HCT116 (cell line): ENCODE measurements at regions not wholly inside any gene's neighbourhood (a gene's known extent, or its start where the extent isn't known, plus 50 kb on each side); places are given as distances from the start of the nearest gene placed in this dataset.

Experiments used
- ATAC-seq: fragments of 200-7000 bp; cut with Tn5 transposase; 2 replicates; pipeline ENCODE4 v1.9.1; 2020; ENCODE audit warnings: mild to moderate bottlenecking, moderate library complexity
- BruUV-seq: library from RNA; stranded (reverse); fragments of 400-500 nt; replicated peaks from 2 replicates; lab custom pipeline; 2021; lab: Mats Ljungman, UMichigan
- CTCF ChIA-PET: fragments of 300-600 bp; sonication (Branson Sonifier 250); formaldehyde crosslinking; loops from one replicate; lab custom pipeline; 2021; ENCODE audit warnings: antibody characterized with exemption; lab: Charles Lee
- POLR2A ChIA-PET: fragments of 300-600, 350-600 bp; sonication (Branson Sonifier 250); formaldehyde crosslinking; loops from one replicate; lab custom pipeline; 2021; ENCODE audit warnings: antibody characterized with exemption; lab: Charles Lee
- RAD21 ChIA-PET, 2 experiments: fragments of 300-600 bp; sonication (Branson Sonifier 250); formaldehyde crosslinking; loops; one replicate each; lab custom pipeline; 2023; ENCODE audit warnings: low total read pairs in 2 of 2; ENCODE audit not compliant: uncharacterized antibody in 2 of 2, unreplicated experiment in 2 of 2, low non-redundant PET in 1 of 2; lab: Charles Lee
- DNase-seq: peaks from one replicate; pipeline ENCODE4 v3.0.0-alpha.2; 2010; ENCODE audit warnings: low read depth, low spot score
- H2AFZ ChIP-seq: fragments of 200-600 bp; shearing (Covaris generic), sonication (generic); 2 replicates; pipeline ENCODE4 v1.6.1; 2017; ENCODE audit warnings: low read depth, mixed run types, mixed read lengths, antibody characterized with exemption, low read length; ENCODE audit not compliant: poor library complexity, severe bottlenecking
- H3K27ac ChIP-seq: 2 replicates; pipeline ENCODE4 v1.5.1; 2012; ENCODE audit warnings: low read depth, low read length
- H3K27me3 ChIP-seq: fragments of 200-600 bp; sonication (generic); 2 replicates; pipeline ENCODE4 v1.6.1; 2016; ENCODE audit warnings: mixed run types, low read length, mixed read lengths; ENCODE audit not compliant: insufficient read depth
- H3K36me3 ChIP-seq, 2 experiments: fragments of 200-500 bp in 1 of 2; fragments of 200-600 bp in 1 of 2; sonication (Bioruptor generic) in 1 of 2; sonication (generic) in 1 of 2; 2 replicates each; pipeline versions ENCODE4 v1.5.1 to v1.6.1; 2014 to 2016; ENCODE audit warnings: low read length in 2 of 2, inconsistent platforms in 1 of 2, mixed read lengths in 1 of 2, mixed run types in 1 of 2; ENCODE audit not compliant: insufficient read depth in 2 of 2, control insufficient read depth in 1 of 2
- H3K4me1 ChIP-seq, 2 experiments: fragments of 200-600 bp in 1 of 2; sonication (generic) in 1 of 2; 2 replicates each; pipeline versions ENCODE4 v1.5.1 to v1.6.1; 2012 to 2017; ENCODE audit warnings: low read length in 2 of 2, inconsistent platforms in 1 of 2, mild to moderate bottlenecking in 1 of 2, mixed read lengths in 1 of 2, mixed run types in 1 of 2, moderate library complexity in 1 of 2; ENCODE audit not compliant: insufficient read depth in 2 of 2, control insufficient read depth in 1 of 2
- H3K4me2 ChIP-seq: fragments of 200-600 bp; sonication (generic); 2 replicates; pipeline ENCODE4 v1.6.1; 2017; ENCODE audit warnings: mixed run types, low read length, mixed read lengths
- H3K4me3 ChIP-seq, 2 experiments: fragments of 200-600 bp in 1 of 2; sonication (generic) in 1 of 2; replicated peaks in 1 of 2; 2 replicates each; pipeline ENCODE4 v1.5.1; 2011 to 2016; ENCODE audit warnings: low read length in 2 of 2, control low read depth in 1 of 2, low read depth in 1 of 2, mild to moderate bottlenecking in 1 of 2, mixed read lengths in 1 of 2, mixed run types in 1 of 2
- H3K79me2 ChIP-seq: fragments of 200-600 bp; sonication (generic); 2 replicates; pipeline ENCODE4 v1.6.1; 2017; ENCODE audit warnings: mild to moderate bottlenecking, mixed run types, low read length, moderate library complexity, mixed read lengths; ENCODE audit not compliant: insufficient read depth
- H3K9ac ChIP-seq: fragments of 200-600 bp; sonication (generic); 2 replicates; pipeline ENCODE4 v1.6.1; 2016; ENCODE audit warnings: low read length, mixed read lengths
- H3K9me2 ChIP-seq: fragments of 200-600 bp; sonication (generic), shearing (Covaris generic); 2 replicates; pipeline ENCODE4 v1.6.1; 2017; ENCODE audit warnings: mixed run types, mild to moderate bottlenecking, moderate library complexity; ENCODE audit not compliant: insufficient read depth
- H3K9me3 ChIP-seq, 2 experiments: fragments of 200-500 bp in 1 of 2; fragments of 200-600 bp in 1 of 2; sonication (Bioruptor generic) in 1 of 2; sonication (generic) in 1 of 2; 2 replicates each; pipeline ENCODE4 v1.6.1; 2014 to 2017; ENCODE audit warnings: low read length in 2 of 2, mixed read lengths in 2 of 2, inconsistent platforms in 1 of 2, low read depth in 1 of 2, mild to moderate bottlenecking in 1 of 2, mixed run types in 1 of 2, moderate library complexity in 1 of 2; ENCODE audit not compliant: control insufficient read depth in 1 of 2, insufficient read depth in 1 of 2
- H4K20me1 ChIP-seq: fragments of 200-600 bp; sonication (generic), shearing (Covaris generic); 2 replicates; pipeline ENCODE4 v1.6.1; 2017; ENCODE audit warnings: mixed run types, mild to moderate bottlenecking, moderate library complexity; ENCODE audit not compliant: insufficient read depth
- ATF3 ChIP-seq: IDR thresholded peaks from 2 replicates; pipeline ENCODE4 v1.6.1; 2012
- CBX3 ChIP-seq: IDR thresholded peaks from 2 replicates; pipeline ENCODE4 v1.6.1; 2012; ENCODE audit warnings: low read depth
- CEBPB ChIP-seq: IDR thresholded peaks from 2 replicates; pipeline ENCODE4 v1.6.1; 2012; ENCODE audit warnings: low read depth
- POLR2A ChIP-seq: IDR thresholded peaks from 2 replicates; pipeline ENCODE4 v1.7.0; 2011; ENCODE audit warnings: borderline replicate concordance; ENCODE audit not compliant: insufficient read depth, insufficient read length; ENCODE audit errors: extremely low read depth
- RAD21 ChIP-seq: IDR thresholded peaks from 2 replicates; pipeline ENCODE4 v1.6.1; 2012; ENCODE audit warnings: low read depth, mild to moderate bottlenecking
- SIN3A ChIP-seq: IDR thresholded peaks from 2 replicates; pipeline ENCODE4 v1.6.1; 2012; ENCODE audit warnings: low read depth
- intact Hi-C: fragments of 100-400 bp; cut with micrococcal nuclease; formaldehyde crosslinking; loops from 2 replicates; pipeline ENCODE4 v1.10.0; 2022

GRCh38 chr12:63325757-63326156, 174.8 kb upstream of the AVPR1A start:
- no peaks in the 10 kb centered on the region for H3K9me2 ChIP-seq
- TF ChIP-seq RAD21 (no peak), ATF3 (no peak), CEBPB (no peak), CBX3 (no peak), POLR2A (no peak), SIN3A (no peak)
- no TSS peak for BruUV-seq
- no peaks in the 10 kb centered on the region for H3K27me3 ChIP-seq
- CTCF ChIA-PET: no interaction called here
- H3K9me3 ChIP-seq: no peaks in the 10 kb centered on the region
- H3K4me3 ChIP-seq: no peak overlapping the region
- no peak for DNase-seq
- intact Hi-C loops: no loop called here
- no peaks in the 10 kb centered on the region for H3K36me3 ChIP-seq
- no peak overlapping the region for H2AFZ ChIP-seq
- RAD21 ChIA-PET: no interaction called here
- no peaks in the 10 kb centered on the region for H3K4me1 ChIP-seq
- no peaks in the 10 kb centered on the region for H3K79me2 ChIP-seq
- POLR2A ChIA-PET: no interaction called here
- H4K20me1 ChIP-seq: no peaks in the 10 kb centered on the region
- no peak overlapping the region for H3K4me2 ChIP-seq
- H3K27ac ChIP-seq: no peak overlapping the region
- H3K9ac ChIP-seq: no peak overlapping the region
- no peak for ATAC-seq

GRCh38 chr12:63323942-63324341, 172.9 kb upstream of the AVPR1A start:
- peaks cover 0 to 11% of the 10 kb centered on the region in 2 experiments; a peak in 1 of 4 replicates for H3K4me1 ChIP-seq
- H2AFZ ChIP-seq: no peak overlapping the region
- ATAC-seq (no peak), DNase-seq (no peak)
- no peaks in the 10 kb centered on the region for H3K27me3 ChIP-seq
- no peak overlapping the region for H3K9ac ChIP-seq
- H3K4me2 ChIP-seq: no peak overlapping the region
- POLR2A ChIA-PET: no interaction called here
- no peaks in the 10 kb centered on the region for H3K79me2 ChIP-seq
- H3K27ac ChIP-seq: no peak overlapping the region
- BruUV-seq: no TSS peak
- CTCF ChIA-PET: no interaction called here
- intact Hi-C loops: no loop called here
- H3K4me3 ChIP-seq: no peak overlapping the region
- RAD21 ChIA-PET: no interaction called here
- no peak for TF ChIP-seq CEBPB
- TF ChIP-seq, all 23 proteins: peak for 0
- H3K9me2 ChIP-seq: no peaks in the 10 kb centered on the region
- no peaks in the 10 kb centered on the region for H3K9me3 ChIP-seq
- no peaks in the 10 kb centered on the region for H3K36me3 ChIP-seq
- H4K20me1 ChIP-seq: no peaks in the 10 kb centered on the region
